GM12878 (cell line): ENCODE measurements at regions not wholly inside any gene's neighbourhood (a gene's known extent, or its start where the extent isn't known, plus 50 kb on each side); places are given as distances from the start of the nearest gene placed in this dataset.

Experiments
- ATAC-seq: fragments of 200-7000 bp; cut with Tn5 transposase; 3 replicates; pipeline ENCODE4 v1.9.1; 2020; ENCODE audit warnings: mild to moderate bottlenecking, moderate library complexity
- BruUV-seq: library from RNA; stranded (reverse); fragments of 400-500 nt; replicated peaks from 2 replicates; lab custom pipeline; 2021; lab: Mats Ljungman, UMichigan
- CTCF ChIA-PET: fragments of 300-600 bp; sonication (Branson Sonifier 250); formaldehyde crosslinking; extraction: SDS; loops from one replicate; lab custom pipeline; 2021; ENCODE audit warnings: inconsistent platforms; lab: Yijun Ruan, JAX
- POLR2A ChIA-PET: fragments of 350-600 bp; formaldehyde crosslinking; extraction: SDS; loops from one replicate; lab custom pipeline; 2021; ENCODE audit warnings: inconsistent platforms; lab: Charles Lee
- RAD21 ChIA-PET: fragments of 300-600 bp; sonication (Branson Sonifier 250); formaldehyde crosslinking; loops from one replicate; lab custom pipeline; 2023; ENCODE audit warnings: antibody characterized with exemption; ENCODE audit not compliant: unreplicated experiment; lab: Charles Lee
- SMC1A ChIA-PET: fragments of 300-600 bp; sonication (Branson Sonifier 250); formaldehyde crosslinking; loops from one replicate; lab custom pipeline; 2023; ENCODE audit not compliant: unreplicated experiment, uncharacterized antibody; lab: Charles Lee
- DNase-seq: peaks from one replicate; pipeline ENCODE4 v3.0.0-alpha.2; 2011; ENCODE audit warnings: low read depth, low spot score
- FAIRE-seq: peaks from 3 replicates; lab custom pipeline; 2011; peaks lifted over from hg19 to GRCh38; lab: Jason Lieb, UNC
- H2AFZ ChIP-seq: 2 replicates; pipeline ENCODE4 v1.6.0; 2011; ENCODE audit warnings: low read depth, low read length, control low read depth; ENCODE audit not compliant: control insufficient read depth
- H3K27ac ChIP-seq: 2 replicates; pipeline ENCODE4 v1.5.1; 2011; ENCODE audit warnings: control low read depth; ENCODE audit not compliant: control insufficient read depth, insufficient read depth
- H3K27me3 ChIP-seq, 2 experiments: replicated peaks in 1 of 2; 2 replicates each; pipeline versions ENCODE4 v1.6.0 to v1.6.1; 2011; ENCODE audit warnings: low read length in 1 of 2; ENCODE audit not compliant: control insufficient read depth in 2 of 2, insufficient read depth in 2 of 2
- H3K36me3 ChIP-seq, 2 experiments: 2 replicates each; pipeline ENCODE4 v1.5.1; 2011; ENCODE audit warnings: low read length in 1 of 2; ENCODE audit not compliant: control insufficient read depth in 2 of 2, insufficient read depth in 2 of 2
- H3K4me1 ChIP-seq: 2 replicates; pipeline ENCODE4 v1.6.1; 2011; ENCODE audit warnings: mild to moderate bottlenecking, low read length, moderate library complexity, mixed read lengths; ENCODE audit not compliant: control insufficient read depth, insufficient read depth
- H3K4me2 ChIP-seq: 2 replicates; pipeline ENCODE4 v1.6.0; 2011; ENCODE audit warnings: control low read depth; ENCODE audit not compliant: control insufficient read depth, insufficient read depth
- H3K4me3 ChIP-seq: fragments of 200-600 bp; sonication (generic); 2 replicates; pipeline ENCODE4 v1.5.1; 2016
- H3K79me2 ChIP-seq: 2 replicates; pipeline ENCODE4 v1.6.0; 2011; ENCODE audit warnings: low read length; ENCODE audit not compliant: control insufficient read depth, insufficient read depth
- H3K9ac ChIP-seq: 2 replicates; pipeline ENCODE4 v1.8.0; 2011; ENCODE audit warnings: low read length, control low read depth, mixed read lengths; ENCODE audit not compliant: control insufficient read depth, insufficient read depth
- H3K9me3 ChIP-seq: replicated peaks from 3 replicates; pipeline ENCODE4 v1.5.1; 2011; ENCODE audit warnings: mild to moderate bottlenecking, low read length; ENCODE audit not compliant: control insufficient read depth, insufficient read depth
- H4K20me1 ChIP-seq: 2 replicates; pipeline ENCODE4 v1.6.0; 2011; ENCODE audit not compliant: control insufficient read depth, insufficient read depth
- BHLHE40 ChIP-seq, 2 experiments: fragments of 450-650 bp in 1 of 2; IDR thresholded peaks; 2 replicates each; pipeline ENCODE4 v1.6.1; 2011 to 2017; ENCODE audit warnings: low read depth in 2 of 2, borderline replicate concordance in 1 of 2, improper control_type of control experiment in 1 of 2, low read length in 1 of 2, mild to moderate bottlenecking in 1 of 2
- BMI1 ChIP-seq: fragments of 450-650 bp; IDR thresholded peaks from 2 replicates; pipeline ENCODE4 v1.6.1; 2016; ENCODE audit warnings: mild to moderate bottlenecking, moderate library complexity, borderline replicate concordance
- CBFB ChIP-seq: IDR thresholded peaks from 2 replicates; pipeline ENCODE4 v1.6.1; 2016; ENCODE audit warnings: antibody characterized with exemption, low read depth
- CEBPB ChIP-seq, 2 experiments: fragments of 150-350 bp in 1 of 2; IDR thresholded peaks; 2 replicates each; pipeline ENCODE4 v1.6.1; 2012 to 2014; ENCODE audit warnings: low read depth in 2 of 2, low read length in 2 of 2, borderline replicate concordance in 1 of 2, inconsistent platforms in 1 of 2
- ELK1 ChIP-seq: IDR thresholded peaks from 2 replicates; pipeline ENCODE4 v1.6.1; 2012; ENCODE audit warnings: low read depth, low read length, improper control_type of control experiment
- FOS ChIP-seq: IDR thresholded peaks from 3 replicates; pipeline ENCODE4 v1.6.1; 2011; ENCODE audit warnings: borderline replicate concordance; ENCODE audit not compliant: insufficient read length; ENCODE audit errors: extremely low read depth
- FOXK2 ChIP-seq: fragments of 450-650 bp; IDR thresholded peaks from 2 replicates; pipeline ENCODE4 v1.6.1; 2017; ENCODE audit warnings: mild to moderate bottlenecking, moderate library complexity
- IKZF1 ChIP-seq: fragments of 450-650 bp; conservative IDR thresholded peaks from 2 replicates; pipeline ENCODE4 v1.6.1; 2017; ENCODE audit warnings: antibody characterized with exemption, mild to moderate bottlenecking
- MYC ChIP-seq: IDR thresholded peaks from 2 replicates; pipeline ENCODE4 v1.6.1; 2011; ENCODE audit warnings: mild to moderate bottlenecking, low read length, moderate library complexity, inconsistent platforms; ENCODE audit not compliant: insufficient read depth, insufficient replicate concordance, insufficient read length, severe bottlenecking
- RFX5 ChIP-seq: IDR thresholded peaks from 2 replicates; pipeline ENCODE4 v1.6.1; 2011; ENCODE audit warnings: low read depth, low read length, improper control_type of control experiment
- SMAD5 ChIP-seq: IDR thresholded peaks from 2 replicates; pipeline ENCODE4 v1.6.1; 2016; ENCODE audit warnings: antibody characterized with exemption, low read depth
- ZBTB40 ChIP-seq: fragments of 450-650 bp; IDR thresholded peaks from 2 replicates; pipeline ENCODE4 v1.6.1; 2016; ENCODE audit warnings: mild to moderate bottlenecking, moderate library complexity, borderline replicate concordance
- WGBS: methylation state at CpG from one replicate; pipeline ENCODE4 v1.1.6; 2016; ENCODE audit warnings: low lambda C conversion rate; ENCODE audit not compliant: insufficient replicate concordance, insufficient coverage; ENCODE audit errors: missing lambda C conversion rate; 5-methylcytosine and 5-hydroxymethylcytosine counted together
- in situ Hi-C: fragments of 300-500 bp; cut with MboI; formaldehyde crosslinking; loops from 9 replicates; pipeline ENCODE4 v1.14.3; 2018; ENCODE audit warnings: mixed read lengths
- intact Hi-C: fragments of 100-400 bp; cut with micrococcal nuclease; formaldehyde crosslinking; loops from one replicate; pipeline ENCODE4 v1.14.2; 2022; ENCODE audit not compliant: unreplicated experiment

GRCh38 chr1:234708700-234709395 is 98.9 kb upstream of the IRF2BP2 start:
- Histone ChIP-seq H3K36me3 (no peaks in the 10 kb centered on the region), H3K9me3 (no peaks in the 10 kb centered on the region; the same call in 2 of the 3 replicates), H4K20me1 (no peaks in the 10 kb centered on the region), H3K4me3 (no peak overlapping the region), H3K27me3 (no peaks in the 10 kb centered on the region), H3K27ac (no peak overlapping the region), H2AFZ (no peak overlapping the region), H3K4me1 (no peaks in the 10 kb centered on the region), H3K9ac (no peak overlapping the region), H3K4me2 (no peak overlapping the region), H3K79me2 (no peaks in the 10 kb centered on the region)
- no TSS peak for BruUV-seq
- FAIRE-seq (no peak), ATAC-seq (no peak), DNase-seq (no peak)
- POLR2A ChIA-PET, result no interaction called here
- RAD21 ChIA-PET, result no interaction called here
- WGBS, result 65% methylated on average over 9 of the region's 9 CpGs
- intact Hi-C loops (no loop called here), in situ Hi-C loops (no loop called here)
- no peak for TF ChIP-seq SMAD5
- TF ChIP-seq FOXK2, result no peak
- TF ChIP-seq ELK1, result no peak
- no peak for TF ChIP-seq ZBTB40
- TF ChIP-seq CEBPB (IDR thresholded peaks at IDR 0.05; ENCODE audit: borderline replicate concordance in 1 of 2, low read depth in 2 of 2, low read length in 2 of 2), result no peak
- TF ChIP-seq MYC, result no peak
- TF ChIP-seq BMI1, result no peak
- no peak for TF ChIP-seq IKZF1
- TF ChIP-seq BHLHE40 (IDR thresholded peaks at IDR 0.05; ENCODE audit: borderline replicate concordance in 1 of 2, low read depth in 2 of 2, low read length in 1 of 2), result no peak
- no peak for TF ChIP-seq FOS
- TF ChIP-seq RFX5, result no peak
- TF ChIP-seq CBFB, result no peak
- SMC1A ChIA-PET, result no interaction called here
- CTCF ChIA-PET, result no interaction called here
